HG03354 (cell line): ENCODE measurements at regions not wholly inside any gene's neighbourhood (a gene's known extent, or its start where the extent isn't known, plus 50 kb on each side); places are given as distances from the start of the nearest gene placed in this dataset.
A peak's percentile ranks its signal among the peaks of the same experiment; 100 is the strongest.
"Not testable (repeated sequence)": the region's sequence is repeated elsewhere in the genome, so short reads cannot be mapped to it uniquely, and the experiment has no call there.

ENCODE experiments used
- ATAC-seq: cut with Tn5 transposase; IDR thresholded peaks from one replicate; pipeline ENCODE4 v1.9.1; 2021; ENCODE audit warnings: mild to moderate bottlenecking; ENCODE audit not compliant: unreplicated experiment, poor library complexity, severe bottlenecking

DNA sequence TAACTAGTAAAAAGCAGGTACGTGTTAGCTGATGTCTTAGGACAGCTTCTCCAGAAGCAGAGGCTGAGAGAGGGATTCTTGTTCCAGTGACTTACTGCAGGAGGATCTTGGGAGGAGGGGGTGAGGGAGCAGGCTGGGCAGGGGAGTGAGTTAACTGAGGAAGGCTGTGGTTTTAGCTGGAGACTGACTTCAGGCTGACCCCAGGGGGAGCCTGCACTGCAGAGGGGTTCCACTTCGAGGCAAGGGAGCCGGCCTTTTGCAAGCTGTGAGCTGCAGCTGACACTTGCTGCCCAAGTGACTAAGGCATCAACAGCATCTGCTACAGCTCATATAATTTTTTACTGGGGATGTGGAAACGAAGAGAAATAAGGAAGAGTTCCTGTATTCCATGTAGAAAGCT lies 50.4 kb upstream of the SOD1 start:
- no peak for ATAC-seq

- no peak for ATAC-seq
These were observed 51.7 kb upstream of the SOD1 start for GRCh38 chr21:31607791-31608190.

GRCh38 chr21:31606081-31606874 lies 53.2 kb upstream of the SOD1 start:
- ATAC-seq = no peak

DNA sequence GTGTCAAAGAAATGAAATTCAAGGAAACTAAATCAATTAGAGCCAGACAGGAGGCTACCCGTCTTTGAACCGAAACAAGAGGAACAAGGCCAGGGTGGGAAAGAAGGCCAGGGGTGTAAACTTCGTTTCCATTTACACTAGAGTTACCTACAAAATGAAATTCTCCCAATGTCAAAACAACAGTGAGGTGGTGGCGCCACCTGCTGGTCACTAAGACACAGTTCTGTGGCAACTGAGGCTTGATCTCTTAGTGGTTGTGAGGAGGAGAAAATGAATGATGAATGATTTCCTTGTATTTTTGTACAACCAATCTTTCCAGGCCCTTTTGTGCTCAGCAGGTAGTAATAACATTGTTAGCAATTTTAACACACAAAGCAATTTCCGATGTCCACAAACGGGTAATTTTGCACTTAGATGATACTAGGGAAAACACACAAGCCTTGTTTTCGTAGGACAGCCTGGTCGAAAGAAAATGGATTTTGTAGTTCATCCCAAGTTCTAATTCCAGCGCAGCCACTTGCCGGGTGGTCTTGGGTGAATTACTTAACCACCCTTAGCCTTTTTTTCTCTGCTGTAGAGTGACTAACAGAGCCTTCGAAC lies 54.8 kb upstream of the SOD1 start:
- peak; percentile 72 for ATAC-seq

GRCh38 chr21:31599563-31599962 lies 59.9 kb upstream of the SOD1 start:
- ATAC-seq = no peak

GRCh38 chr21:31599013-31599412 lies 60.5 kb upstream of the SOD1 start:
- ATAC-seq = no peak

DNA sequence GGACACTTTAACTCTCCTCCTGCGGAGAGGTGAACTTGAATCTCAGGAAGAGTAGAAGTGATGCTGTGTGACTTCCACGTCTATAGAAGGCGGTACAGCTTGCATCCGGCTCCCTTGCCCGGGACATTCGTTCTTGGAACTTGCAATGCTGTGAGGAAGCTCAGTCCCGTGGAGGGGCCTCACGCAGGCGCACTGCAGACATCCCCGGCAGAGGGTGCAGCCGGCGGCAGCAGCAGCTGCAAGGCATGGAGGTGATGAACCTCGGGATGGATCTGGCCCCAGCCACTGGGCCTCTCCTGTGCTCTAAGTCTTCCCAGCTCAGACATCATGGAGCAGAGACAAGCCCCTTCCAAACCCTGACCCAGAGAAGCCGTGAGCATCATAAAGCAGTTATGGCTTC lies 61.8 kb upstream of the SOD1 start:
- ATAC-seq = no peak

GRCh38 chr21:31596055-31596454 lies 63.4 kb upstream of the SOD1 start:
- ATAC-seq = no peak

GRCh38 chr21:31594726-31595125 lies 64.8 kb upstream of the SOD1 start:
- no peak for ATAC-seq

- ATAC-seq = no peak
These were observed 65.2 kb upstream of the SOD1 start for GRCh38 chr21:31594279-31594678.

DNA sequence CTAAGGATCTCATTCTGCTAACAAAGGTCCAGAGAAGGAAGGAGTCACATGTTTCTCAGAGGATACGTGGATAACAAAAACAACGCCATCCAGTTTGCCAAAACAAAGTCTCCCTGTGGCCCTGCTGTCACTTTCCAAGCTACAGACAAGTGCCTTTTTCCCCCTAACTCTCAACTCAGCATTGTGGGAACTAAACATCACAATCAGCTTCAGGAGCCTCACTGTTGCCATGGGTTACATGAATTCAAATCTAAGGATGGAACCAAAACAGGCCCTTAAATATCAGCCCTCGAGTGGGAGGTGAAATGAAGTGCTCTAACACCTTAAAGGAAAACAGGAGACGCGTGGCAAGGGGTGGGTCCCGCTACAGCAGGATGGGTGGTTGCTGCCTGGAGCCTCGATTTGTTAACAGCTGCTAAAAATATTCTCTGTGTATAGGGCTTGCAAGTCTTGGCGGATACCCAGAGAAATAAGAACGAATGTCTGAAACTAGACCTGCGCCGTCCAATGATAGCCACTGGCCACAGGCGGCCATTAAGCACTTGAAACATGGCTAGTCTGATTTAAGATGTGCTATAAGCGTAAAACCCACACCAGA lies 66.4 kb upstream of the SOD1 start:
- ATAC-seq = no peak

- ATAC-seq = no peak
These were observed 67.0 kb upstream of the SOD1 start for GRCh38 chr21:31592516-31592915.

- no peak for ATAC-seq
These were observed 69.7 kb upstream of the SOD1 start for GRCh38 chr21:31589820-31590219.

GRCh38 chr21:31586118-31586517 lies 73.4 kb upstream of the SOD1 start:
- no peak for ATAC-seq

DNA sequence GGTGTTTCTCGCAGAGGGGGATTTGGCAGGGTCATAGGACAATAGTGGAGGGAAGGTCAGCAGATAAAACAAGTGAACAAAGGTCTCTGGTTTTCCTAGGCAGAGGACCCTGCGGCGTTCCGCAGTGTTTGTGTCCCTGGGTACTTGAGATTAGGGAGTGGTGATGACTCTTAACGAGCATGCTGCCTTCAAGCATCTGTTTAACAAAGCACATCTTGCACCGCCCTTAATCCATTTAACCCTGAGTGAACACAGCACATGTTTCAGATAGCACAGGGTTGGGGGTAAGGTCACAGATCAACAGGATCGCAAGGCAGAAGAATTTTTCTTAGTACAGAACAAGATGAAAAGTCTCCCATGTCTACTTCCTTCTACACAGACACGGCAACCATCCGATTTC lies 75.6 kb upstream of the SOD1 start:
- ATAC-seq = not testable (repeated sequence)

DNA sequence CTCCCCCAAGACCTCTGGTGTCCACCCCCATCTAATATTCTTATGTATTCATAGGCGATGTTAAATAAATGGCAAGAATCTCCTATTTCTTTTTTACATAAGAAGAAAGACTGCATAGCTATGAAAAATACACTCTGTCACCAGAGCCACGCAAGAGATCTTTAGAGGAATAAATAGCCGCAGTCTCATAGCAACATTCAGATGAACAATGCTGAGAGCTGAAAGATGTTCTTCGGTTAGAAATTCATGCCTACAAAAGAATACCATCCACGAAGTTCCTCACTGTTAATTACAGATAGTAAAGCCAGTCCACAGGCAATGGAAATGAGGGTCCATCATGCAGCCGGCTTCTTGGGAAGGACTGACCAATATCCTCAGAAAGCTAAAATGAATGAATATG lies 76.0 kb upstream of the SOD1 start:
- no peak for ATAC-seq

GRCh38 chr21:31580866-31581276 lies 78.6 kb upstream of the SOD1 start:
- ATAC-seq = peak; percentile 77

GRCh38 chr21:31577271-31577670 lies 82.2 kb upstream of the SOD1 start:
- ATAC-seq = no peak

DNA sequence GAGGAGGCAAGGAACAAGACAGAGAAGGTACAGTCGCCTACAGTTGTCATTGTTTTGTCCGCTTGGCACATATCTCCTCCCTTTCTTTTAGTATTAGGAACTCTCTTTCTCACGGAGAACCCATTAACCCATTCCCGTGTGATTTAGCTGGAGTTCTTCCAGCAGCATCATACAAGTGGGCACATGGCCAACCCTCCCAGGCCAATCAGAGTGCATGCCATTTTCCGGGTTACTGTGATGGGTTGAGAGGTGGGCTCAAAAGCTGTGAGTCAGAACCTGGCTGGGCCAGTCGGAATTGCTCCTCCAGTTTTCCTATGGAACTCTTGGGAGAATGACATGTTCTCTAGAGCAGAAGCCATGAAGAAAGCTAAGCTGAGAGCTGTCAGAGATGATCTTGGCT lies 83.1 kb upstream of the SOD1 start:
- ATAC-seq = no peak

GRCh38 chr21:31573217-31573616 lies 86.3 kb upstream of the SOD1 start:
- no peak for ATAC-seq

- ATAC-seq = no peak
These were observed 87.6 kb upstream of the SOD1 start for GRCh38 chr21:31571879-31572278.
